C4-2B (cell line): ENCODE measurements at regions not wholly inside any gene's neighbourhood (a gene's known extent, or its start where the extent isn't known, plus 50 kb on each side); places are given as distances from the start of the nearest gene placed in this dataset.
"Not testable (repeated sequence)": the region's sequence is repeated elsewhere in the genome, so short reads cannot be mapped to it uniquely, and the experiment has no call there.

Experiments used
- H3K27ac ChIP-seq: fragments of 450-650 bp; 2 replicates; pipeline ENCODE4 v1.5.1; 2017
- CTCF ChIP-seq: fragments of 450-650 bp; conservative IDR thresholded peaks from 2 replicates; pipeline ENCODE4 v1.5.1; 2017; ENCODE audit warnings: mild to moderate bottlenecking
- ZFX ChIP-seq: fragments of 450-650 bp; IDR thresholded peaks from 2 replicates; pipeline ENCODE4 v1.6.1; 2017

- TF ChIP-seq ZFX, result no peak
- no peak for TF ChIP-seq CTCF
Measured at GRCh38 chr6:159522877-159523547, 170.0 kb downstream of the SOD2 start.

GRCh38 chr6:159521962-159522361, 171.1 kb downstream of the SOD2 start:
- TF ChIP-seq CTCF (no peak), ZFX (no peak)
- H3K27ac ChIP-seq, result no peak overlapping the region

More at GRCh38 chr6:159522877-159523547, 170.0 kb downstream of the SOD2 start:
- H3K27ac ChIP-seq, result no peak overlapping the region

GRCh38 chr6:159520002-159520401, 173.0 kb downstream of the SOD2 start:
- TF ChIP-seq ZFX (no peak), CTCF (no peak)
- H3K27ac ChIP-seq, result no peak overlapping the region

- not testable (repeated sequence) for H3K27ac ChIP-seq
Measured at GRCh38 chr6:159515811-159516210, 177.2 kb downstream of the SOD2 start.

GRCh38 chr6:159513914-159514313, 179.1 kb downstream of the SOD2 start:
- no peak overlapping the region for H3K27ac ChIP-seq
- TF ChIP-seq CTCF, result no peak
- no peak for TF ChIP-seq ZFX

GRCh38 chr6:159513074-159513720, 179.8 kb downstream of the SOD2 start:
- H3K27ac ChIP-seq, result no peak overlapping the region

GRCh38 chr6:159512571-159512970, 180.5 kb downstream of the SOD2 start:
- no peak for TF ChIP-seq ZFX
- TF ChIP-seq CTCF, result no peak
- no peak overlapping the region for H3K27ac ChIP-seq

More at GRCh38 chr6:159513074-159513720, 179.8 kb downstream of the SOD2 start:
- TF ChIP-seq CTCF, result no peak

GRCh38 chr6:159512104-159512503, 180.9 kb downstream of the SOD2 start:
- TF ChIP-seq ZFX (no peak), CTCF (no peak)

More at GRCh38 chr6:159512104-159512503, 180.9 kb downstream of the SOD2 start:
- no peak overlapping the region for H3K27ac ChIP-seq
